ENCODE measurements at regions not wholly inside any gene's neighbourhood (a gene's known extent, or its start where the extent isn't known, plus 50 kb on each side); places are given as distances from the start of the nearest gene placed in this dataset.

GRCh38 chr18:56089612-56090258, 501.7 kb upstream of the TCF4 start:
- Histone ChIP-seq H3K4me1 (ENCODE audit: control insufficient read depth, insufficient read depth, low read length) (no peaks in the 10 kb centered on the region), H3K36me3 (ENCODE audit: control insufficient read depth, insufficient read depth, low read length) (no peaks in the 10 kb centered on the region), H3K27ac (ENCODE audit: low read length) (no peak overlapping the region), H3K9me3 (ENCODE audit: control insufficient read depth, insufficient read depth, low read length) (no peaks in the 10 kb centered on the region), H3K27me3 (ENCODE audit: control insufficient read depth, insufficient read depth, low read length) (no peaks in the 10 kb centered on the region), H3K4me3 (ENCODE audit: low read length) (no peak overlapping the region)
- DNase-seq (ENCODE audit: low read depth, low spot score): no peak
- 100% methylated on average over 1 of the region's 4 CpGs for WGBS (ENCODE audit: insufficient coverage, insufficient read length)

GRCh38 chr18:56086786-56087185, 498.8 kb upstream of the TCF4 start:
- no CpG with 5 or more reads among the region's 7 CpGs for WGBS (ENCODE audit: insufficient coverage, insufficient read length)
- H3K36me3 ChIP-seq (ENCODE audit: control insufficient read depth, insufficient read depth, low read length): no peaks in the 10 kb centered on the region
- no peak overlapping the region for H3K27ac ChIP-seq (ENCODE audit: low read length)
- H3K4me3 ChIP-seq (ENCODE audit: low read length): no peak overlapping the region
- H3K9me3 ChIP-seq (ENCODE audit: control insufficient read depth, insufficient read depth, low read length): no peaks in the 10 kb centered on the region
- H3K27me3 ChIP-seq (ENCODE audit: control insufficient read depth, insufficient read depth, low read length): no peaks in the 10 kb centered on the region
- 0 out of 2 replicates have a peak, but pooled peaks cover 4% of the 10 kb centered on the region for H3K4me1 ChIP-seq (ENCODE audit: control insufficient read depth, insufficient read depth, low read length)
- DNase-seq (ENCODE audit: low read depth, low spot score): no peak

- no peaks in the 10 kb centered on the region for H3K36me3 ChIP-seq (ENCODE audit: control insufficient read depth, insufficient read depth, low read length)
- 0 out of 2 replicates have a peak, but pooled peaks cover 4% of the 10 kb centered on the region for H3K4me1 ChIP-seq (ENCODE audit: control insufficient read depth, insufficient read depth, low read length)
- WGBS (ENCODE audit: insufficient coverage, insufficient read length): no CpG with 5 or more reads among the region's 4 CpGs
- H3K9me3 ChIP-seq (ENCODE audit: control insufficient read depth, insufficient read depth, low read length): no peaks in the 10 kb centered on the region
- H3K4me3 ChIP-seq (ENCODE audit: low read length): no peak overlapping the region
- DNase-seq (ENCODE audit: low read depth, low spot score): no peak
- H3K27me3 ChIP-seq (ENCODE audit: control insufficient read depth, insufficient read depth, low read length): no peaks in the 10 kb centered on the region
- no peak overlapping the region for H3K27ac ChIP-seq (ENCODE audit: low read length)
Measured at GRCh38 chr18:56086176-56086575, 498.2 kb upstream of the TCF4 start.

- H3K4me1 ChIP-seq (ENCODE audit: control insufficient read depth, insufficient read depth, low read length): 0 out of 2 replicates have a peak, but pooled peaks cover 4% of the 10 kb centered on the region
- H3K36me3 ChIP-seq (ENCODE audit: control insufficient read depth, insufficient read depth, low read length): no peaks in the 10 kb centered on the region
- no peaks in the 10 kb centered on the region for H3K27me3 ChIP-seq (ENCODE audit: control insufficient read depth, insufficient read depth, low read length)
- H3K4me3 ChIP-seq (ENCODE audit: low read length): no peak overlapping the region
- H3K9me3 ChIP-seq (ENCODE audit: control insufficient read depth, insufficient read depth, low read length): no peaks in the 10 kb centered on the region
- no peak for DNase-seq (ENCODE audit: low read depth, low spot score)
- no peak overlapping the region for H3K27ac ChIP-seq (ENCODE audit: low read length)
- no CpG with 5 or more reads among the region's 5 CpGs for WGBS (ENCODE audit: insufficient coverage, insufficient read length)
Measured at GRCh38 chr18:56085551-56085950, 497.6 kb upstream of the TCF4 start.

- WGBS (ENCODE audit: insufficient coverage, insufficient read length): no CpG with 5 or more reads among the region's 8 CpGs
- no peak for DNase-seq (ENCODE audit: low read depth, low spot score)
Measured at GRCh38 chr18:56083523-56084287, 495.7 kb upstream of the TCF4 start.

GRCh38 chr18:56083097-56083521, 495.1 kb upstream of the TCF4 start:
- WGBS (ENCODE audit: insufficient coverage, insufficient read length): no CpG with 5 or more reads among the region's 7 CpGs
- Histone ChIP-seq H3K27me3 (ENCODE audit: control insufficient read depth, insufficient read depth, low read length) (no peaks in the 10 kb centered on the region), H3K4me3 (ENCODE audit: low read length) (no peak overlapping the region), H3K27ac (ENCODE audit: low read length) (no peak overlapping the region), H3K36me3 (ENCODE audit: control insufficient read depth, insufficient read depth, low read length) (no peaks in the 10 kb centered on the region), H3K9me3 (ENCODE audit: control insufficient read depth, insufficient read depth, low read length) (no peaks in the 10 kb centered on the region), H3K4me1 (ENCODE audit: control insufficient read depth, insufficient read depth, low read length) (0 out of 2 replicates have a peak, but pooled peaks cover 4% of the 10 kb centered on the region)
- DNase-seq (ENCODE audit: low read depth, low spot score): no peak

More at GRCh38 chr18:56083523-56084287, 495.7 kb upstream of the TCF4 start:
- Histone ChIP-seq H3K27ac (ENCODE audit: low read length) (no peak overlapping the region), H3K4me1 (ENCODE audit: control insufficient read depth, insufficient read depth, low read length) (0 out of 2 replicates have a peak, but pooled peaks cover 4% of the 10 kb centered on the region), H3K9me3 (ENCODE audit: control insufficient read depth, insufficient read depth, low read length) (no peaks in the 10 kb centered on the region), H3K27me3 (ENCODE audit: control insufficient read depth, insufficient read depth, low read length) (no peaks in the 10 kb centered on the region), H3K4me3 (ENCODE audit: low read length) (no peak overlapping the region), H3K36me3 (ENCODE audit: control insufficient read depth, insufficient read depth, low read length) (no peaks in the 10 kb centered on the region)

- Histone ChIP-seq H3K9me3 (ENCODE audit: control insufficient read depth, insufficient read depth, low read length) (no peaks in the 10 kb centered on the region), H3K4me3 (ENCODE audit: low read length) (no peak overlapping the region), H3K27me3 (ENCODE audit: control insufficient read depth, insufficient read depth, low read length) (no peaks in the 10 kb centered on the region), H3K4me1 (ENCODE audit: control insufficient read depth, insufficient read depth, low read length) (no peaks in the 10 kb centered on the region), H3K27ac (ENCODE audit: low read length) (no peak overlapping the region), H3K36me3 (ENCODE audit: control insufficient read depth, insufficient read depth, low read length) (no peaks in the 10 kb centered on the region)
- DNase-seq (ENCODE audit: low read depth, low spot score): no peak
- WGBS (ENCODE audit: insufficient coverage, insufficient read length): no CpG with 5 or more reads among the region's 1 CpG
Measured at GRCh38 chr18:56076723-56077122, 488.7 kb upstream of the TCF4 start.

- WGBS (ENCODE audit: insufficient coverage, insufficient read length): no CpG with 5 or more reads among the region's 5 CpGs
- H3K36me3 ChIP-seq (ENCODE audit: control insufficient read depth, insufficient read depth, low read length): no peaks in the 10 kb centered on the region
- H3K27ac ChIP-seq (ENCODE audit: low read length): no peak overlapping the region
- no peaks in the 10 kb centered on the region for H3K9me3 ChIP-seq (ENCODE audit: control insufficient read depth, insufficient read depth, low read length)
- no peaks in the 10 kb centered on the region for H3K4me1 ChIP-seq (ENCODE audit: control insufficient read depth, insufficient read depth, low read length)
- H3K4me3 ChIP-seq (ENCODE audit: low read length): no peak overlapping the region
- no peaks in the 10 kb centered on the region for H3K27me3 ChIP-seq (ENCODE audit: control insufficient read depth, insufficient read depth, low read length)
- DNase-seq (ENCODE audit: low read depth, low spot score): no peak
Measured at GRCh38 chr18:56068701-56069100, 480.7 kb upstream of the TCF4 start.

GRCh38 chr18:56067969-56068671, 480.1 kb upstream of the TCF4 start:
- Histone ChIP-seq H3K4me1 (ENCODE audit: control insufficient read depth, insufficient read depth, low read length) (no peaks in the 10 kb centered on the region), H3K27me3 (ENCODE audit: control insufficient read depth, insufficient read depth, low read length) (no peaks in the 10 kb centered on the region), H3K4me3 (ENCODE audit: low read length) (no peak overlapping the region), H3K36me3 (ENCODE audit: control insufficient read depth, insufficient read depth, low read length) (no peaks in the 10 kb centered on the region), H3K27ac (ENCODE audit: low read length) (no peak overlapping the region), H3K9me3 (ENCODE audit: control insufficient read depth, insufficient read depth, low read length) (no peaks in the 10 kb centered on the region)
- no CpG with 5 or more reads among the region's 2 CpGs for WGBS (ENCODE audit: insufficient coverage, insufficient read length)
- no peak for DNase-seq (ENCODE audit: low read depth, low spot score)

- DNase-seq (ENCODE audit: low read depth, low spot score): no peak
- H3K27me3 ChIP-seq (ENCODE audit: control insufficient read depth, insufficient read depth, low read length): no peaks in the 10 kb centered on the region
- no peaks in the 10 kb centered on the region for H3K4me1 ChIP-seq (ENCODE audit: control insufficient read depth, insufficient read depth, low read length)
- no CpG with 5 or more reads among the region's 7 CpGs for WGBS (ENCODE audit: insufficient coverage, insufficient read length)
- H3K36me3 ChIP-seq (ENCODE audit: control insufficient read depth, insufficient read depth, low read length): no peaks in the 10 kb centered on the region
- H3K27ac ChIP-seq (ENCODE audit: low read length): no peak overlapping the region
- no peaks in the 10 kb centered on the region for H3K9me3 ChIP-seq (ENCODE audit: control insufficient read depth, insufficient read depth, low read length)
- no peak overlapping the region for H3K4me3 ChIP-seq (ENCODE audit: low read length)
Measured at GRCh38 chr18:56067214-56067894, 479.4 kb upstream of the TCF4 start.
